HUES48 (cell line): ENCODE measurements at regions not wholly inside any gene's neighbourhood (a gene's known extent, or its start where the extent isn't known, plus 50 kb on each side); places are given as distances from the start of the nearest gene placed in this dataset.
A peak's percentile ranks its signal among the peaks of the same experiment; 100 is the strongest.

Source experiments
- H3K27ac ChIP-seq: one replicate; pipeline ENCODE4 v1.7.0; 2013; ENCODE audit warnings: low read depth, low read length, inconsistent platforms
- H3K27me3 ChIP-seq: 2 replicates; pipeline ENCODE4 v1.6.1; 2013; ENCODE audit warnings: mild to moderate bottlenecking, low read length; ENCODE audit not compliant: control insufficient read depth, insufficient read depth
- H3K36me3 ChIP-seq: 2 replicates; pipeline ENCODE4 v1.6.1; 2013; ENCODE audit warnings: low read length; ENCODE audit not compliant: control insufficient read depth, insufficient read depth
- H3K4me1 ChIP-seq: 2 replicates; pipeline ENCODE4 v1.6.1; 2013; ENCODE audit warnings: mild to moderate bottlenecking, low read length; ENCODE audit not compliant: control insufficient read depth, insufficient read depth
- H3K4me3 ChIP-seq: 2 replicates; pipeline ENCODE4 v1.5.1; 2013; ENCODE audit warnings: mild to moderate bottlenecking, low read depth, low read length
- H3K9ac ChIP-seq: 2 replicates; pipeline ENCODE4 v1.6.1; 2013; ENCODE audit warnings: mild to moderate bottlenecking, low read depth, low read length, moderate library complexity
- H3K9me3 ChIP-seq: 2 replicates; pipeline ENCODE4 v1.6.1; 2013; ENCODE audit warnings: low read length; ENCODE audit not compliant: control insufficient read depth, insufficient read depth

GRCh38 chr2:226125176-226125883, 674.3 kb downstream of the IRS1 start:
- no peaks in the 10 kb centered on the region for H3K27me3 ChIP-seq
- no peaks in the 10 kb centered on the region for H3K36me3 ChIP-seq

GRCh38 chr2:226124548-226125011, 675.0 kb downstream of the IRS1 start:
- H3K9me3 ChIP-seq = no peaks in the 10 kb centered on the region
- H3K9ac ChIP-seq = no peak overlapping the region
- H3K4me3 ChIP-seq = no peak overlapping the region
- peak overlapping the region; percentile 53 for H3K27ac ChIP-seq
- no peaks in the 10 kb centered on the region for H3K36me3 ChIP-seq
- H3K27me3 ChIP-seq = no peaks in the 10 kb centered on the region
- H3K4me1 ChIP-seq = peaks cover 21% of the 10 kb centered on the region

More at GRCh38 chr2:226125176-226125883, 674.3 kb downstream of the IRS1 start:
- Histone ChIP-seq H3K4me1 (peaks cover 21% of the 10 kb centered on the region), H3K4me3 (no peak overlapping the region), H3K27ac (peak overlapping the region; percentile 53), H3K9ac (no peak overlapping the region), H3K9me3 (no peaks in the 10 kb centered on the region)

- Histone ChIP-seq H3K9ac (no peak overlapping the region), H3K9me3 (no peaks in the 10 kb centered on the region), H3K27ac (no peak overlapping the region), H3K36me3 (no peaks in the 10 kb centered on the region), H3K4me3 (no peak overlapping the region), H3K4me1 (peaks cover 27% of the 10 kb centered on the region), H3K27me3 (no peaks in the 10 kb centered on the region)
Observed at GRCh38 chr2:226123300-226123699, 676.3 kb downstream of the IRS1 start.

- Histone ChIP-seq H3K36me3 (no peaks in the 10 kb centered on the region), H3K9me3 (no peaks in the 10 kb centered on the region), H3K4me1 (peaks cover 38% of the 10 kb centered on the region), H3K27me3 (no peaks in the 10 kb centered on the region), H3K27ac (no peak overlapping the region), H3K4me3 (no peak overlapping the region), H3K9ac (no peak overlapping the region)
Observed at GRCh38 chr2:226122041-226122440, 677.6 kb downstream of the IRS1 start.

GRCh38 chr2:226121046-226121738, 678.4 kb downstream of the IRS1 start:
- Histone ChIP-seq H3K27ac (no peak overlapping the region), H3K9ac (no peak overlapping the region), H3K4me1 (peaks cover 47% of the 10 kb centered on the region), H3K27me3 (no peaks in the 10 kb centered on the region), H3K4me3 (no peak overlapping the region), H3K36me3 (no peaks in the 10 kb centered on the region), H3K9me3 (no peaks in the 10 kb centered on the region)

- no peaks in the 10 kb centered on the region for H3K36me3 ChIP-seq
- peaks cover 50% of the 10 kb centered on the region for H3K4me1 ChIP-seq
- H3K9me3 ChIP-seq = no peaks in the 10 kb centered on the region
- H3K9ac ChIP-seq = no peak overlapping the region
- no peak overlapping the region for H3K4me3 ChIP-seq
- no peak overlapping the region for H3K27ac ChIP-seq
- no peaks in the 10 kb centered on the region for H3K27me3 ChIP-seq
Observed at GRCh38 chr2:226118471-226119429, 680.9 kb downstream of the IRS1 start.

- Histone ChIP-seq H3K27ac (no peak overlapping the region), H3K4me1 (peaks cover 43% of the 10 kb centered on the region), H3K9ac (no peak overlapping the region)
Observed at GRCh38 chr2:226117510-226118065, 682.0 kb downstream of the IRS1 start.

GRCh38 chr2:226116346-226116745, 683.3 kb downstream of the IRS1 start:
- H3K4me1 ChIP-seq = peaks cover 43% of the 10 kb centered on the region
- no peak overlapping the region for H3K9ac ChIP-seq
- H3K9me3 ChIP-seq = no peaks in the 10 kb centered on the region
- no peaks in the 10 kb centered on the region for H3K36me3 ChIP-seq
- H3K27ac ChIP-seq = peak overlapping the region; percentile 76
- no peaks in the 10 kb centered on the region for H3K27me3 ChIP-seq
- H3K4me3 ChIP-seq = no peak overlapping the region

More at GRCh38 chr2:226117510-226118065, 682.0 kb downstream of the IRS1 start:
- no peaks in the 10 kb centered on the region for H3K9me3 ChIP-seq
- H3K4me3 ChIP-seq = no peak overlapping the region
- no peaks in the 10 kb centered on the region for H3K36me3 ChIP-seq
- H3K27me3 ChIP-seq = no peaks in the 10 kb centered on the region

GRCh38 chr2:226115832-226116200, 683.8 kb downstream of the IRS1 start:
- H3K4me3 ChIP-seq = no peak overlapping the region
- peaks cover 43% of the 10 kb centered on the region for H3K4me1 ChIP-seq
- H3K27ac ChIP-seq = peak overlapping the region; percentile 76
- H3K36me3 ChIP-seq = no peaks in the 10 kb centered on the region
- no peaks in the 10 kb centered on the region for H3K27me3 ChIP-seq
- no peaks in the 10 kb centered on the region for H3K9me3 ChIP-seq
- H3K9ac ChIP-seq = no peak overlapping the region

- H3K4me3 ChIP-seq = no peak overlapping the region
- H3K4me1 ChIP-seq = peaks cover 43% of the 10 kb centered on the region
- H3K27me3 ChIP-seq = no peaks in the 10 kb centered on the region
- no peak overlapping the region for H3K9ac ChIP-seq
- peak overlapping the region; percentile 76 for H3K27ac ChIP-seq
- H3K9me3 ChIP-seq = no peaks in the 10 kb centered on the region
- no peaks in the 10 kb centered on the region for H3K36me3 ChIP-seq
Observed at GRCh38 chr2:226115102-226115831, 684.4 kb downstream of the IRS1 start.
